Transverse colon (tissue), 3 donors: ENCODE measurements at regions not wholly inside any gene's neighbourhood (a gene's known extent, or its start where the extent isn't known, plus 50 kb on each side); places are given as distances from the start of the nearest gene placed in this dataset.

Source experiments
- EP300 ChIP-seq: sonication (generic); formaldehyde crosslinking; IDR thresholded peaks from one replicate; pipeline ENCODE4 v1.6.1; 2017; ENCODE audit warnings: antibody characterized with exemption, low read depth
- POLR2A ChIP-seq: fragments of 450-650 bp; IDR thresholded peaks from one replicate; pipeline ENCODE4 v1.6.1; 2016; ENCODE audit warnings: antibody characterized with exemption, mild to moderate bottlenecking, moderate library complexity
- TF ChIP-seq, protein P1 (sequence below), 5 experiments: fragments of 200-600 bp in 3 of 5; fragments of 450-650 bp in 2 of 5; sonication (generic) in 3 of 5; IDR thresholded peaks; 1 replicate in 2 of 5; 2 replicates in 3 of 5; pipeline ENCODE4 v1.5.1; 2016 to 2017; ENCODE audit warnings: antibody characterized with exemption in 5 of 5, inconsistent platforms in 3 of 5, mild to moderate bottlenecking in 2 of 5, moderate library complexity in 1 of 5

- TF ChIP-seq, protein P1, sequence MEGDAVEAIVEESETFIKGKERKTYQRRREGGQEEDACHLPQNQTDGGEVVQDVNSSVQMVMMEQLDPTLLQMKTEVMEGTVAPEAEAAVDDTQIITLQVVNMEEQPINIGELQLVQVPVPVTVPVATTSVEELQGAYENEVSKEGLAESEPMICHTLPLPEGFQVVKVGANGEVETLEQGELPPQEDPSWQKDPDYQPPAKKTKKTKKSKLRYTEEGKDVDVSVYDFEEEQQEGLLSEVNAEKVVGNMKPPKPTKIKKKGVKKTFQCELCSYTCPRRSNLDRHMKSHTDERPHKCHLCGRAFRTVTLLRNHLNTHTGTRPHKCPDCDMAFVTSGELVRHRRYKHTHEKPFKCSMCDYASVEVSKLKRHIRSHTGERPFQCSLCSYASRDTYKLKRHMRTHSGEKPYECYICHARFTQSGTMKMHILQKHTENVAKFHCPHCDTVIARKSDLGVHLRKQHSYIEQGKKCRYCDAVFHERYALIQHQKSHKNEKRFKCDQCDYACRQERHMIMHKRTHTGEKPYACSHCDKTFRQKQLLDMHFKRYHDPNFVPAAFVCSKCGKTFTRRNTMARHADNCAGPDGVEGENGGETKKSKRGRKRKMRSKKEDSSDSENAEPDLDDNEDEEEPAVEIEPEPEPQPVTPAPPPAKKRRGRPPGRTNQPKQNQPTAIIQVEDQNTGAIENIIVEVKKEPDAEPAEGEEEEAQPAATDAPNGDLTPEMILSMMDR (IDR thresholded peaks at IDR 0.05), result no peak
- TF ChIP-seq POLR2A (no peak), EP300 (no peak)
Observed at GRCh38 chr10:23534761-23535160, 95.9 kb downstream of the OTUD1 start.
